ENCODE measurements at regions not wholly inside any gene's neighbourhood (a gene's known extent, or its start where the extent isn't known, plus 50 kb on each side); places are given as distances from the start of the nearest gene placed in this dataset.

DNA sequence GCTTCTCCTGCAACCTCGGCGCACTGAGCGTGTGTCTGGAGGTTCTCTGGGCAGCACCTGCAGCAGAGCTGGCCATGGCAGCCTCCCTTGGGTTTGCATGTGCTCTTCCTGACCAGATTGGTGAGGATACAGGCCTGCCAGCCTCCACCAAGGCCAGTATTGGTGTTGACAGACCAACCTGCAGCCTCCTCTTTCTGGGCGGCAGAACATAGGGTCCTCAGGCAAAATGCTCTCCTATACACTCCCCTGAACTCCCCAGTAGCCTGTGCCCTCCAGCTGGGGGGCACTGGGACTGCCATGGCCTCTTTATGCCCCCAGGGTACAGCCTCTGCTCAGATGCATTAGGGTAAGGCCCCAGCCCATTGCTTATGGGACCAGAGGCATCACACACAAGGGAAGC lies 131.9 kb upstream of the SPRED2 start:
- TF ChIP-seq POLR2A (IDR thresholded peaks at IDR 0.05) (no peak), EP300 (IDR thresholded peaks at IDR 0.05) (no peak)
- TF ChIP-seq, protein P1, sequence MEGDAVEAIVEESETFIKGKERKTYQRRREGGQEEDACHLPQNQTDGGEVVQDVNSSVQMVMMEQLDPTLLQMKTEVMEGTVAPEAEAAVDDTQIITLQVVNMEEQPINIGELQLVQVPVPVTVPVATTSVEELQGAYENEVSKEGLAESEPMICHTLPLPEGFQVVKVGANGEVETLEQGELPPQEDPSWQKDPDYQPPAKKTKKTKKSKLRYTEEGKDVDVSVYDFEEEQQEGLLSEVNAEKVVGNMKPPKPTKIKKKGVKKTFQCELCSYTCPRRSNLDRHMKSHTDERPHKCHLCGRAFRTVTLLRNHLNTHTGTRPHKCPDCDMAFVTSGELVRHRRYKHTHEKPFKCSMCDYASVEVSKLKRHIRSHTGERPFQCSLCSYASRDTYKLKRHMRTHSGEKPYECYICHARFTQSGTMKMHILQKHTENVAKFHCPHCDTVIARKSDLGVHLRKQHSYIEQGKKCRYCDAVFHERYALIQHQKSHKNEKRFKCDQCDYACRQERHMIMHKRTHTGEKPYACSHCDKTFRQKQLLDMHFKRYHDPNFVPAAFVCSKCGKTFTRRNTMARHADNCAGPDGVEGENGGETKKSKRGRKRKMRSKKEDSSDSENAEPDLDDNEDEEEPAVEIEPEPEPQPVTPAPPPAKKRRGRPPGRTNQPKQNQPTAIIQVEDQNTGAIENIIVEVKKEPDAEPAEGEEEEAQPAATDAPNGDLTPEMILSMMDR (IDR thresholded peaks at IDR 0.05) = no peak

Data from gastroesophageal sphincter (tissue), 3 donors.